ENCODE measurements at regions not wholly inside any gene's neighbourhood (a gene's known extent, or its start where the extent isn't known, plus 50 kb on each side); places are given as distances from the start of the nearest gene placed in this dataset.

DNA sequence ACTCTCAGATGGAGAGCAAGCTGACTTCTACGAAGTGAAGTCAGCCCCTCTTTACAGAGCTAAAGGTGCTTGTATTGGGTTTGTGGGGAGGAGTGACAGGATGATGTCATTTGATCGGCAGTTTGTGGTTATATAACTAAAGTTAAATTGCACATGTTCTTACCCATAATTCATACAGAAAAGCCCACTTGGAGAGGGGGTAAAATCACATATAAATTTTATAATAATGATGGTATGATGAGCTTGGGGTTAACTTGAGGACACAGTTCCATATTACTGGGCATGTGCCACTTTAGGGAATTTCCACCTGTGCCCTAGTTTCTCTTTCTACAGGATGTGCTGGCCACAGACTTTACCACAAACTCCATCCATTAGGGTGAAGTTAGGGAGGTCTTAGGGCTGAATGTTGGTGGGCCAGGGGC lies 1178.6 kb upstream of the CDH9 start:
- POLR2A ChIA-PET, result no interaction called here
- Histone ChIP-seq H3K4me1 (ENCODE audit: insufficient read depth, low read length) (no peaks in the 10 kb centered on the region), H3K27ac (ENCODE audit: low read depth in 1 of 2, low read length in 2 of 2) (no peak overlapping the region), H3K4me3 (ENCODE audit: low read length) (no peak overlapping the region), H3K27me3 (ENCODE audit: control insufficient read depth in 1 of 2, insufficient read depth in 2 of 2, low read length in 2 of 2) (no peaks in the 10 kb centered on the region), H3K9me3 (ENCODE audit: control insufficient read depth in 1 of 2, insufficient read depth in 1 of 2, low read length in 2 of 2) (peaks cover 0 to 10% of the 10 kb centered on the region in 2 experiments), H3K36me3 (ENCODE audit: insufficient read depth, low read length) (no peaks in the 10 kb centered on the region)
- no peaks in the 10 kb centered on the region for H3K27me3 Mint-ChIP-seq
- intact Hi-C loops (cut with DNase I, micrococcal nuclease), result no loop called here
- H3K36me3 Mint-ChIP-seq (ENCODE audit: low read depth), result no peaks in the 10 kb centered on the region
- ATAC-seq (ENCODE audit: poor library complexity) (no peak), DNase-seq (peak in 1 of 14 experiments; percentile 19)
- H3K4me3 Mint-ChIP-seq, result no peak overlapping the region
- TF ChIP-seq, protein P1, sequence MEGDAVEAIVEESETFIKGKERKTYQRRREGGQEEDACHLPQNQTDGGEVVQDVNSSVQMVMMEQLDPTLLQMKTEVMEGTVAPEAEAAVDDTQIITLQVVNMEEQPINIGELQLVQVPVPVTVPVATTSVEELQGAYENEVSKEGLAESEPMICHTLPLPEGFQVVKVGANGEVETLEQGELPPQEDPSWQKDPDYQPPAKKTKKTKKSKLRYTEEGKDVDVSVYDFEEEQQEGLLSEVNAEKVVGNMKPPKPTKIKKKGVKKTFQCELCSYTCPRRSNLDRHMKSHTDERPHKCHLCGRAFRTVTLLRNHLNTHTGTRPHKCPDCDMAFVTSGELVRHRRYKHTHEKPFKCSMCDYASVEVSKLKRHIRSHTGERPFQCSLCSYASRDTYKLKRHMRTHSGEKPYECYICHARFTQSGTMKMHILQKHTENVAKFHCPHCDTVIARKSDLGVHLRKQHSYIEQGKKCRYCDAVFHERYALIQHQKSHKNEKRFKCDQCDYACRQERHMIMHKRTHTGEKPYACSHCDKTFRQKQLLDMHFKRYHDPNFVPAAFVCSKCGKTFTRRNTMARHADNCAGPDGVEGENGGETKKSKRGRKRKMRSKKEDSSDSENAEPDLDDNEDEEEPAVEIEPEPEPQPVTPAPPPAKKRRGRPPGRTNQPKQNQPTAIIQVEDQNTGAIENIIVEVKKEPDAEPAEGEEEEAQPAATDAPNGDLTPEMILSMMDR (IDR thresholded peaks at IDR 0.05), result no peak
- H3K9me3 Mint-ChIP-seq, result peaks cover 9% of the 10 kb centered on the region
- CTCF ChIA-PET, result no interaction called here
- no peaks in the 10 kb centered on the region for H3K4me1 Mint-ChIP-seq (ENCODE audit: low read depth)
- H3K27ac Mint-ChIP-seq, result no peak overlapping the region

DNA sequence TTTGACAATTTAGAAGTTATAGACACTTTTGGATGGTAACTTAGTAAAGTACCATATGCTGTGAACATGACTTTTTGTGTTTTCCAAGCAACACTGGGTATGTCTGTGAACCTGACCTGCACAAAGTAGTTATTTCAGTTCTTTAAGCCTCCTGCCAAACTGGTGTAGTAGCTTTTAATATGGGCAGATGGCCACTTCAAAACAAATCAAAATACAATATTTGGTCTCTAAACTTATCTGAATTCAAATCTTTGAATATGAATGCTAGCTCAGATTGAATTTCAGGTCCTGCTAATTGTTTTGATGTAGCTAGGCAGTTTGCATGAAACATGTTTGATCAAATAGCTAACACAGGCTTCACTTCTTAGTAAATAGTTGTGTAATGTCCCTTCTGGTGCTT lies 1176.7 kb upstream of the CDH9 start:
- CTCF ChIA-PET, result no interaction called here
- Mint-ChIP-seq H3K4me1 (ENCODE audit: low read depth) (no peaks in the 10 kb centered on the region), H3K27ac (no peak overlapping the region), H3K9me3 (peaks cover 9% of the 10 kb centered on the region), H3K27me3 (no peaks in the 10 kb centered on the region), H3K36me3 (ENCODE audit: low read depth) (no peaks in the 10 kb centered on the region), H3K4me3 (no peak overlapping the region)
- POLR2A ChIA-PET, result no interaction called here
- TF ChIP-seq, protein P1 (IDR thresholded peaks at IDR 0.05), result no peak
- intact Hi-C loops (cut with DNase I, micrococcal nuclease), result no loop called here
- no peak for DNase-seq
- Histone ChIP-seq H3K9me3 (ENCODE audit: control insufficient read depth in 1 of 2, insufficient read depth in 1 of 2, low read length in 2 of 2) (peaks cover 0 to 20% of the 10 kb centered on the region in 2 experiments), H3K36me3 (ENCODE audit: insufficient read depth, low read length) (no peaks in the 10 kb centered on the region), H3K27me3 (ENCODE audit: control insufficient read depth in 1 of 2, insufficient read depth in 2 of 2, low read length in 2 of 2) (no peaks in the 10 kb centered on the region), H3K4me1 (ENCODE audit: insufficient read depth, low read length) (no peaks in the 10 kb centered on the region), H3K4me3 (ENCODE audit: low read length) (no peak overlapping the region), H3K27ac (ENCODE audit: low read depth in 1 of 2, low read length in 2 of 2) (no peak overlapping the region)
- no peak for ATAC-seq (ENCODE audit: poor library complexity)

DNA sequence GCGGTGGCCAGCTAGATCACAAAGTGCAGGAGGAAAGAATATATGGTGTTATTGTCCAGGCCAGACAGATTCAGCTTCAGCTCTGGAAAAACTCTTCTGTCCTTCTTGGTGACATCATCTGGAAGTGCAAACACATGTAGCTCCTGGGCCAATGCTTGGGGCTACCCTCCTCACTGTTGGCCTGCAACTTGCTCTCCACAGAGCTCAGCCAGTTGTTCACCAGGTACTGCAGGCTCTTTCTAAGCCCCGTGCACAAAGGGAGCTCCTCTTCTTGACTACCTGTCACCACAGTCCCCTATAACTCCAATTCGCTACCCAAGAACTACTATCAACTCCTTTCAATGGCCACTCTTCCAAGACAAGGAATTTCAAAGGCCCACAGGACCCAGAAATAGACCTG lies 1175.9 kb upstream of the CDH9 start:
- ChIA-PET POLR2A (no interaction called here), CTCF (no interaction called here)
- Mint-ChIP-seq H3K27me3 (no peaks in the 10 kb centered on the region), H3K27ac (no peak overlapping the region), H3K36me3 (ENCODE audit: low read depth) (no peaks in the 10 kb centered on the region), H3K9me3 (peaks cover 9% of the 10 kb centered on the region), H3K4me3 (no peak overlapping the region), H3K4me1 (ENCODE audit: low read depth) (no peaks in the 10 kb centered on the region)
- Histone ChIP-seq H3K36me3 (ENCODE audit: insufficient read depth, low read length) (no peaks in the 10 kb centered on the region), H3K4me1 (ENCODE audit: insufficient read depth, low read length) (no peaks in the 10 kb centered on the region), H3K27me3 (ENCODE audit: control insufficient read depth in 1 of 2, insufficient read depth in 2 of 2, low read length in 2 of 2) (no peaks in the 10 kb centered on the region), H3K27ac (ENCODE audit: low read depth in 1 of 2, low read length in 2 of 2) (no peak overlapping the region), H3K9me3 (ENCODE audit: control insufficient read depth in 1 of 2, insufficient read depth in 1 of 2, low read length in 2 of 2) (peaks cover 0 to 20% of the 10 kb centered on the region in 2 experiments), H3K4me3 (ENCODE audit: low read length) (no peak overlapping the region)
- no peak for DNase-seq
- no peak for ATAC-seq (ENCODE audit: poor library complexity)
- TF ChIP-seq, protein P1 (IDR thresholded peaks at IDR 0.05), result no peak
- intact Hi-C loops (cut with DNase I, micrococcal nuclease), result no loop called here

Data from CD4-positive, alpha-beta T cell (primary cell).